CD4-positive, alpha-beta memory T cell (primary cell): ENCODE measurements at regions not wholly inside any gene's neighbourhood (a gene's known extent, or its start where the extent isn't known, plus 50 kb on each side); places are given as distances from the start of the nearest gene placed in this dataset.
A peak's percentile ranks its signal among the peaks of the same experiment; 100 is the strongest.

ENCODE experiments used
- CTCF ChIA-PET: fragments of 350-600 bp; sonication (Branson Sonifier 250); formaldehyde crosslinking; loops from one replicate; lab custom pipeline; 2021; ENCODE audit warnings: inconsistent platforms; ENCODE audit not compliant: partially characterized antibody; lab: Charles Lee
- POLR2A ChIA-PET: fragments of 350-600 bp; sonication (Branson Sonifier 250); formaldehyde crosslinking; loops from one replicate; lab custom pipeline; 2021; ENCODE audit not compliant: partially characterized antibody; lab: Charles Lee
- DNase-seq, 5 donors: peaks; one replicate each; pipeline versions ENCODE4 v3.0.0 to v3.0.0-alpha.2; 2020 to 2022; ENCODE audit warnings: mixed read lengths in 1 of 5
- H3K27ac ChIP-seq: one replicate; pipeline ENCODE4 v1.7.0; 2013; ENCODE audit warnings: low read depth, low read length
- H3K27me3 ChIP-seq: 2 replicates; pipeline ENCODE4 v1.7.0; 2013; ENCODE audit warnings: mild to moderate bottlenecking, low read length, moderate library complexity; ENCODE audit not compliant: insufficient read depth
- H3K36me3 ChIP-seq: 2 replicates; pipeline ENCODE4 v1.7.0; 2013; ENCODE audit warnings: mild to moderate bottlenecking, low read length, moderate library complexity; ENCODE audit not compliant: insufficient read depth
- H3K4me1 ChIP-seq: 2 replicates; pipeline ENCODE4 v1.7.0; 2013; ENCODE audit warnings: mild to moderate bottlenecking, low read length, moderate library complexity; ENCODE audit not compliant: insufficient read depth
- H3K4me3 ChIP-seq, 2 donors: one replicate each; pipeline ENCODE4 v1.7.0; 2013; ENCODE audit warnings: low read length in 2 of 2, mild to moderate bottlenecking in 1 of 2
- H3K9me3 ChIP-seq, 2 donors: one replicate each; pipeline ENCODE4 v1.7.0; 2013; ENCODE audit warnings: low read length in 2 of 2, control low read depth in 1 of 2; ENCODE audit not compliant: control insufficient read depth in 1 of 2
- H3K27ac Mint-ChIP-seq, 7 donors: one replicate each; pipeline ENCODE4 v1.8.0; 2020 to 2021; ENCODE audit warnings: mixed read lengths in 7 of 7, mild to moderate bottlenecking in 6 of 7, inconsistent platforms in 3 of 7, moderate library complexity in 3 of 7
- H3K27me3 Mint-ChIP-seq, 2 donors: one replicate each; pipeline ENCODE4 v1.8.0; 2020 to 2021; ENCODE audit warnings: mixed read lengths in 2 of 2
- H3K36me3 Mint-ChIP-seq, 2 donors: one replicate each; pipeline ENCODE4 v1.8.0; 2020 to 2021; ENCODE audit warnings: mixed read lengths in 2 of 2, inconsistent platforms in 1 of 2, mild to moderate bottlenecking in 1 of 2
- H3K4me1 Mint-ChIP-seq, 4 donors: one replicate each; pipeline ENCODE4 v1.8.0; 2020 to 2021; ENCODE audit warnings: mixed read lengths in 4 of 4, mild to moderate bottlenecking in 1 of 4
- H3K4me3 Mint-ChIP-seq, 8 donors: one replicate each; pipeline ENCODE4 v1.8.0; 2020 to 2021; ENCODE audit warnings: mixed read lengths in 8 of 8, mild to moderate bottlenecking in 7 of 8, moderate library complexity in 6 of 8, inconsistent platforms in 3 of 8
- H3K9me3 Mint-ChIP-seq, 8 donors: one replicate each; pipeline ENCODE4 v1.8.0; 2020 to 2021; ENCODE audit warnings: mixed read lengths in 8 of 8, mild to moderate bottlenecking in 5 of 8, inconsistent platforms in 3 of 8, moderate library complexity in 1 of 8
- intact Hi-C: fragments of 100-400 bp; cut with micrococcal nuclease; formaldehyde crosslinking; loops from one replicate; pipeline ENCODE4 v1.15.1; 2023

- H3K9me3 ChIP-seq, result no peaks in the 10 kb centered on the region
- peak overlapping the region in 1 of 8 donors; percentile 12 for H3K4me3 Mint-ChIP-seq
- no peaks in the 10 kb centered on the region for H3K27me3 ChIP-seq
- DNase-seq, result no peak
- H3K36me3 Mint-ChIP-seq, result no peaks in the 10 kb centered on the region
- POLR2A ChIA-PET, result no interaction called here
- H3K27me3 Mint-ChIP-seq, result no peaks in the 10 kb centered on the region
- H3K27ac Mint-ChIP-seq, result no peak overlapping the region
- no peak overlapping the region for H3K4me3 ChIP-seq
- no peaks in the 10 kb centered on the region for H3K4me1 ChIP-seq
- intact Hi-C loops, result no loop called here
- H3K9me3 Mint-ChIP-seq, result peaks cover 0 to 9% (median 0%) of the 10 kb centered on the region in 8 donors
- H3K36me3 ChIP-seq, result no peaks in the 10 kb centered on the region
- CTCF ChIA-PET, result no interaction called here
- no peak overlapping the region for H3K27ac ChIP-seq
- no peaks in the 10 kb centered on the region for H3K4me1 Mint-ChIP-seq
Measured at GRCh38 chrX:128105659-128106058, 53.5 kb upstream of the ACTRT1 start.
